ENCODE measurements at regions not wholly inside any gene's neighbourhood (a gene's known extent, or its start where the extent isn't known, plus 50 kb on each side); places are given as distances from the start of the nearest gene placed in this dataset.
"Not testable (repeated sequence)": the region's sequence is repeated elsewhere in the genome, so short reads cannot be mapped to it uniquely, and the experiment has no call there.

DNA sequence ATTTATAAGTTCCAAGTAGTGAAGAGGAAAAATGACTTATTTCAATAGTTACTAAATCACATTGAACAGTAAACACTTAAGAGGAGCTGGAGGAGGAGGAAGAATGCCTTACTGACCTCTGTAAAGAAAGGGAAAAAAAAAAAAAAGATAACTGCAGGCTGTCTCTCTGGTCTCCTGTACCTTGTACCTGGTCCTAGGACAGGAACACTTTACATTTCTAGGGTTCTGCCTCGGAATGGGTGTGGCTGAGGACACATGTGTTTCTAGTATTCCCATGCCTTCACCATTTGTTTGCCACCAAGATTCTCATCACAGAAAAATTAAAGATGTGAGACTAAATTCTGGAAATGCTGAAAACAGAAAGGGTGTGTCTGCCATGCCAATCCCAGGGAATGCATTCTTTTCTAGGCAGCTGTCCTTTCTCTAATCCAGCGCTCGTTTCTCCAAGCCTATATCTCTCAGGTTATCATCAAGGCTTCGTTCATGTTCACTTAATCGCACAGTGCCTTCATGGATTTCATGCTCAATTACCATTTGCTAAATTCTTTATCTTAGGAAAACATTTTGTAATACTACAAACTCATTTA is 1208.3 kb downstream of the OTOL1 start (continued):
- no peak for TF ChIP-seq ZNF274 (CRISPR knock-in tag; IDR thresholded peaks at IDR 0.05)
- TF ChIP-seq ZNF329 (CRISPR knock-in tag; IDR thresholded peaks at IDR 0.05; ENCODE audit: low read depth) = no peak
- no peak for TF ChIP-seq ZFP41 (CRISPR knock-in tag; IDR thresholded peaks at IDR 0.05; ENCODE audit: borderline replicate concordance)
- TF ChIP-seq, protein P1, sequence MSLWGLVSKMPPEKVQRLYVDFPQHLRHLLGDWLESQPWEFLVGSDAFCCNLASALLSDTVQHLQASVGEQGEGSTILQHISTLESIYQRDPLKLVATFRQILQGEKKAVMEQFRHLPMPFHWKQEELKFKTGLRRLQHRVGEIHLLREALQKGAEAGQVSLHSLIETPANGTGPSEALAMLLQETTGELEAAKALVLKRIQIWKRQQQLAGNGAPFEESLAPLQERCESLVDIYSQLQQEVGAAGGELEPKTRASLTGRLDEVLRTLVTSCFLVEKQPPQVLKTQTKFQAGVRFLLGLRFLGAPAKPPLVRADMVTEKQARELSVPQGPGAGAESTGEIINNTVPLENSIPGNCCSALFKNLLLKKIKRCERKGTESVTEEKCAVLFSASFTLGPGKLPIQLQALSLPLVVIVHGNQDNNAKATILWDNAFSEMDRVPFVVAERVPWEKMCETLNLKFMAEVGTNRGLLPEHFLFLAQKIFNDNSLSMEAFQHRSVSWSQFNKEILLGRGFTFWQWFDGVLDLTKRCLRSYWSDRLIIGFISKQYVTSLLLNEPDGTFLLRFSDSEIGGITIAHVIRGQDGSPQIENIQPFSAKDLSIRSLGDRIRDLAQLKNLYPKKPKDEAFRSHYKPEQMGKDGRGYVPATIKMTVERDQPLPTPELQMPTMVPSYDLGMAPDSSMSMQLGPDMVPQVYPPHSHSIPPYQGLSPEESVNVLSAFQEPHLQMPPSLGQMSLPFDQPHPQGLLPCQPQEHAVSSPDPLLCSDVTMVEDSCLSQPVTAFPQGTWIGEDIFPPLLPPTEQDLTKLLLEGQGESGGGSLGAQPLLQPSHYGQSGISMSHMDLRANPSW (CRISPR knock-in tag; IDR thresholded peaks at IDR 0.05; ENCODE audit: borderline replicate concordance) = no peak
- no peak for TF ChIP-seq RAD21 (CRISPR knock-in tag; IDR thresholded peaks at IDR 0.05)
- no peak for TF ChIP-seq ARID2 (CRISPR knock-in tag; IDR thresholded peaks at IDR 0.05; ENCODE audit: borderline replicate concordance)
- TF ChIP-seq ZSCAN12 (CRISPR knock-in tag; IDR thresholded peaks at IDR 0.05) = no peak
- no peak for TF ChIP-seq ZNF207 (IDR thresholded peaks at IDR 0.05; ENCODE audit: borderline replicate concordance)

- DNase-seq (ENCODE audit: low spot score); H3K27me3 ChIP-seq (ENCODE audit: control insufficient read depth in 1 of 2, insufficient read depth in 2 of 2, low read length in 2 of 2); POLR2A ChIA-PET; CTCF ChIA-PET (ENCODE audit: low intra/inter-chr PET ratio, low total read pairs); H3K4me2 ChIP-seq (ENCODE audit: low read depth, low read length); in situ Hi-C loops (cut with HindIII; ENCODE audit: extremely low pct_ligation_motif_present, low pct_unique_long_range_greater_than_20kb); H3K27ac ChIP-seq (ENCODE audit: extremely low read length, insufficient read depth, low read length); H3K4me1 ChIP-seq (ENCODE audit: insufficient read depth, low read length); H2AFZ ChIP-seq (ENCODE audit: low read length); H3K79me2 ChIP-seq (ENCODE audit: insufficient read depth, low read length); intact Hi-C loops (cut with micrococcal nuclease; ENCODE audit: unreplicated experiment); H4K20me1 ChIP-seq (ENCODE audit: insufficient read depth, low read length); H3K4me3 ChIP-seq (replicated peaks in 1 of 3; ENCODE audit: insufficient read depth in 1 of 3, low read depth in 2 of 3, low read length in 3 of 3); H3K9ac ChIP-seq (ENCODE audit: insufficient read depth, low read depth, low read length); H3K36me3 ChIP-seq (replicated peaks in 1 of 2; ENCODE audit: control insufficient read depth in 1 of 2, insufficient read depth in 2 of 2, low read length in 2 of 2); H3K9me3 ChIP-seq (ENCODE audit: low read length); FAIRE-seq; BruUV-seq (replicated peaks); ATAC-seq: not testable (repeated sequence)
- 74% methylated on average over 2 of the region's 2 CpGs for WGBS (ENCODE audit: low lambda C conversion rate)
These were observed 1211.8 kb downstream of the OTOL1 start for GRCh38 chr3:162708394-162708793.

Measured in HepG2 (cell line).